Left ventricle myocardium inferior (tissue), 1 donor: ENCODE measurements at regions not wholly inside any gene's neighbourhood (a gene's known extent, or its start where the extent isn't known, plus 50 kb on each side); places are given as distances from the start of the nearest gene placed in this dataset.

Experiments used
- DNase-seq: peaks from one replicate; pipeline ENCODE4 v3.0.0-alpha.2; 2020
- H3K27ac ChIP-seq: fragments of 200-600 bp; replicated peaks from 2 replicates; pipeline ENCODE4 v1.8.0; 2021
- H3K27me3 ChIP-seq: fragments of 200-600 bp; 2 replicates; pipeline ENCODE4 v1.8.0; 2021; ENCODE audit warnings: low read depth
- H3K36me3 ChIP-seq: fragments of 200-600 bp; 2 replicates; pipeline ENCODE4 v1.8.0; 2021
- H3K4me1 ChIP-seq: fragments of 200-600 bp; 2 replicates; pipeline ENCODE4 v1.8.0; 2021
- H3K4me3 ChIP-seq: fragments of 200-600 bp; 2 replicates; pipeline ENCODE4 v1.8.0; 2021; ENCODE audit warnings: mild to moderate bottlenecking, moderate library complexity
- H3K9me3 ChIP-seq: fragments of 200-600 bp; replicated peaks from 2 replicates; pipeline ENCODE4 v1.8.0; 2021
- CTCF ChIP-seq: fragments of 200-600 bp; IDR thresholded peaks from 2 replicates; pipeline ENCODE4 v1.8.0; 2021; ENCODE audit warnings: antibody characterized with exemption, mild to moderate bottlenecking, borderline replicate concordance
- intact Hi-C: fragments of 100-400 bp; cut with micrococcal nuclease; formaldehyde crosslinking; loops from one replicate; pipeline ENCODE4 v1.11.0; 2022
- donor health status: DM: no; HTN: yes; CAD: no; lungs with severe emphysema.

- DNase-seq = no peak
- Histone ChIP-seq H3K27me3 (no peaks in the 10 kb centered on the region), H3K36me3 (no peaks in the 10 kb centered on the region), H3K4me3 (no peak overlapping the region), H3K4me1 (no peaks in the 10 kb centered on the region), H3K27ac (no peak overlapping the region), H3K9me3 (no peaks in the 10 kb centered on the region)
- TF ChIP-seq CTCF = no peak
- intact Hi-C loops = no loop called here
Measured at GRCh38 chr13:54573186-54573585, 1544.6 kb downstream of the OLFM4 start.

- no peak for DNase-seq
- H3K27me3 ChIP-seq = no peaks in the 10 kb centered on the region
- intact Hi-C loops = no loop called here
- TF ChIP-seq CTCF = no peak
- H3K9me3 ChIP-seq = no peaks in the 10 kb centered on the region
- H3K4me3 ChIP-seq = no peak overlapping the region
- H3K36me3 ChIP-seq = no peaks in the 10 kb centered on the region
- H3K4me1 ChIP-seq = no peaks in the 10 kb centered on the region
- no peak overlapping the region for H3K27ac ChIP-seq
Measured at GRCh38 chr13:54574791-54575190, 1546.2 kb downstream of the OLFM4 start.

- Histone ChIP-seq H3K27me3 (no peaks in the 10 kb centered on the region), H3K4me1 (no peaks in the 10 kb centered on the region), H3K27ac (no peak overlapping the region), H3K4me3 (no peak overlapping the region), H3K9me3 (no peaks in the 10 kb centered on the region), H3K36me3 (no peaks in the 10 kb centered on the region)
- intact Hi-C loops = no loop called here
- TF ChIP-seq CTCF = no peak
- DNase-seq = no peak
Measured at GRCh38 chr13:54591540-54591939, 1562.9 kb downstream of the OLFM4 start.

- Histone ChIP-seq H3K4me3 (no peak overlapping the region), H3K27ac (no peak overlapping the region), H3K9me3 (no peaks in the 10 kb centered on the region), H3K4me1 (no peaks in the 10 kb centered on the region), H3K27me3 (no peaks in the 10 kb centered on the region), H3K36me3 (no peaks in the 10 kb centered on the region)
- TF ChIP-seq CTCF = no peak
- intact Hi-C loops = no loop called here
- no peak for DNase-seq
Measured at GRCh38 chr13:54592201-54592600, 1563.6 kb downstream of the OLFM4 start.

GRCh38 chr13:54593504-54593903, 1564.9 kb downstream of the OLFM4 start:
- Histone ChIP-seq H3K27ac (no peak overlapping the region), H3K4me1 (no peaks in the 10 kb centered on the region), H3K27me3 (no peaks in the 10 kb centered on the region), H3K4me3 (no peak overlapping the region), H3K9me3 (no peaks in the 10 kb centered on the region), H3K36me3 (no peaks in the 10 kb centered on the region)
- DNase-seq = no peak
- intact Hi-C loops = no loop called here
- no peak for TF ChIP-seq CTCF

- peaks cover 14% of the 10 kb centered on the region for H3K9me3 ChIP-seq
- H3K27ac ChIP-seq = no peak overlapping the region
- intact Hi-C loops = no loop called here
- H3K36me3 ChIP-seq = no peaks in the 10 kb centered on the region
- no peak overlapping the region for H3K4me3 ChIP-seq
- DNase-seq = no peak
- H3K4me1 ChIP-seq = no peaks in the 10 kb centered on the region
- H3K27me3 ChIP-seq = no peaks in the 10 kb centered on the region
- TF ChIP-seq CTCF = no peak
Measured at GRCh38 chr13:54597540-54598088, 1569.0 kb downstream of the OLFM4 start.
